ENCODE measurements at regions not wholly inside any gene's neighbourhood (a gene's known extent, or its start where the extent isn't known, plus 50 kb on each side); places are given as distances from the start of the nearest gene placed in this dataset.

- Histone ChIP-seq H3K4me1 (no peaks in the 10 kb centered on the region), H3K27ac (no peak overlapping the region), H3K4me3 (no peak overlapping the region), H3K36me3 (no peaks in the 10 kb centered on the region), H3K27me3 (no peaks in the 10 kb centered on the region), H3K9me3 (no peaks in the 10 kb centered on the region)
- DNase-seq = no peak
- TF ChIP-seq EP300 (IDR thresholded peaks at IDR 0.05) (no peak), POLR2AphosphoS5 (IDR thresholded peaks at IDR 0.05) (no peak), CTCF (IDR thresholded peaks at IDR 0.05) (no peak)
- no peak for ATAC-seq (ENCODE audit: low FRiP score in 2 of 2)
- WGBS, 2 donors = 57 to 70% methylated on average over 3 of the region's 3 CpGs
Observed at GRCh38 chr4:14615671-14616070, 386.6 kb upstream of the CPEB2 start.

- Histone ChIP-seq H3K27me3 (no peaks in the 10 kb centered on the region), H3K9me3 (no peaks in the 10 kb centered on the region), H3K4me3 (no peak overlapping the region), H3K27ac (no peak overlapping the region), H3K36me3 (no peaks in the 10 kb centered on the region), H3K4me1 (no peaks in the 10 kb centered on the region)
- TF ChIP-seq POLR2AphosphoS5 (IDR thresholded peaks at IDR 0.05) = no peak
- TF ChIP-seq EP300 (IDR thresholded peaks at IDR 0.05) = no peak
- no peak for TF ChIP-seq CTCF (IDR thresholded peaks at IDR 0.05)
- no peak for TF ChIP-seq POLR2A (IDR thresholded peaks at IDR 0.05)
- 74 to 79% methylated on average over 1 of the region's 1 CpG for WGBS, 2 donors
- DNase-seq (no peak), ATAC-seq (ENCODE audit: low FRiP score in 2 of 2) (no peak)
Observed at GRCh38 chr4:14620567-14621141, 381.6 kb upstream of the CPEB2 start.

DNA sequence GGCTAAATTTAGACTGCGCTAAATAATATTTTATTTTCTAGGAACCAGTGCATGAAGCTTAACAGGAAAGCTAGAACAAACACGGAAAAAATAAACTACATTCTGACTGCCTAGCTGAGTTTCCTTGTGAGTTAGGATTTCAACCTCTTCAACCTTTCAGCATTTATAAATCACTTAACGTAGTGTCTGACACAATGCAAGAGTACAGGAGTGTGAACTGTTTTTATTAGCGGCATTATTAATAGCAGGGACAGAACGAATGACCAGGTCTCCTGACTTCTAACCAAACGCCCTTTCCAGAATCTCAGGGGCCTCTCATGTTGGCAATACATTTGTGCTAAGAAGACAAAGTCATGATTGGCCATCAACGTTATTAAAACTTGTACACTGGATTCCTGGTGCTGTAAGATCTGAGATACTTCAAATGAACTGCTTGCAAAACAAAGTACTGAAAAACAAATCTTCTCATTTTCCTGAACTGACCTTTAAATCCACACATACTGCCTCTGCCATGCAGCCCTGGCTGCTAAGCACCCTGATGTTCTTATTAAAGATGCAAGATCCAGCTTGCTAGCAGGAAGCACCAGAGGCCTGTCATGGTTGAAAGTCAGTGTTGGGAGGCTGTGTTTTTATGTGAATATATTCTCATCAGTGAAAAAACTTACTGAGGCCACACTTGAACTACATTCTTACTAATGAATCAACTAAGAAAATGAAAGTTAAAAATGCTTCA, 380.4 kb upstream of the CPEB2 start:
- H3K27ac ChIP-seq = no peak overlapping the region
- no peak for TF ChIP-seq POLR2A (IDR thresholded peaks at IDR 0.05)
- no peak for TF ChIP-seq POLR2AphosphoS5 (IDR thresholded peaks at IDR 0.05)
- TF ChIP-seq CTCF (IDR thresholded peaks at IDR 0.05) = no peak
- no peak for TF ChIP-seq EP300 (IDR thresholded peaks at IDR 0.05)
- DNase-seq = no peak
- H3K9me3 ChIP-seq = no peaks in the 10 kb centered on the region
- no peak for ATAC-seq (ENCODE audit: low FRiP score in 2 of 2)
- H3K36me3 ChIP-seq = no peaks in the 10 kb centered on the region
- H3K4me1 ChIP-seq = no peaks in the 10 kb centered on the region
- H3K27me3 ChIP-seq = no peaks in the 10 kb centered on the region
- 69 to 71% methylated on average over 7 of the region's 7 CpGs for WGBS, 2 donors
- H3K4me3 ChIP-seq = no peak overlapping the region

- DNase-seq = no peak
- TF ChIP-seq EP300 (IDR thresholded peaks at IDR 0.05) = no peak
- TF ChIP-seq CTCF (IDR thresholded peaks at IDR 0.05) = no peak
- Histone ChIP-seq H3K27ac (no peak overlapping the region), H3K27me3 (no peaks in the 10 kb centered on the region), H3K36me3 (no peaks in the 10 kb centered on the region), H3K4me1 (no peaks in the 10 kb centered on the region), H3K4me3 (no peak overlapping the region), H3K9me3 (no peaks in the 10 kb centered on the region)
- WGBS, 2 donors = 83 to 84% methylated on average over 5 of the region's 5 CpGs
- no peak for ATAC-seq (ENCODE audit: low FRiP score in 2 of 2)
Observed at GRCh38 chr4:14627038-14627437, 375.2 kb upstream of the CPEB2 start.
